GM23338 (cell line): ENCODE measurements at regions not wholly inside any gene's neighbourhood (a gene's known extent, or its start where the extent isn't known, plus 50 kb on each side); places are given as distances from the start of the nearest gene placed in this dataset.

Source experiments
- ATAC-seq: fragments of 200-7000 bp; cut with Tn5 transposase; 3 replicates; pipeline ENCODE4 v1.9.1; 2020
- DNase-seq: peaks from one replicate; pipeline ENCODE4 v3.0.0-alpha.2; 2015; ENCODE audit warnings: low spot score
- H2AFZ ChIP-seq: fragments of 200-600 bp; sonication (generic); 2 replicates; pipeline ENCODE4 v1.8.0; 2016; ENCODE audit warnings: antibody characterized with exemption, mild to moderate bottlenecking, moderate library complexity
- H3F3A ChIP-seq: fragments of 200-600 bp; sonication (generic); replicated peaks from 2 replicates; pipeline ENCODE4 v1.8.0; 2017; ENCODE audit warnings: antibody characterized with exemption, mixed run types, low read depth
- H3K27ac ChIP-seq: fragments of 200-600 bp; sonication (generic); 2 replicates; pipeline ENCODE4 v1.6.1; 2016; ENCODE audit warnings: low read depth
- H3K27me3 ChIP-seq: fragments of 200-600 bp; sonication (generic); 2 replicates; pipeline ENCODE4 v1.8.0; 2016; ENCODE audit warnings: mild to moderate bottlenecking, mixed run types, moderate library complexity; ENCODE audit not compliant: insufficient read depth
- H3K36me3 ChIP-seq: fragments of 200-600 bp; sonication (generic); 2 replicates; pipeline ENCODE4 v1.8.0; 2016; ENCODE audit warnings: mild to moderate bottlenecking; ENCODE audit not compliant: insufficient read depth
- H3K4me1 ChIP-seq: fragments of 200-600 bp; sonication (generic); 2 replicates; pipeline ENCODE4 v1.8.0; 2016; ENCODE audit warnings: mild to moderate bottlenecking, moderate library complexity; ENCODE audit not compliant: insufficient read depth
- H3K4me2 ChIP-seq: fragments of 200-600 bp; sonication (generic); 2 replicates; pipeline ENCODE4 v1.7.1; 2017; ENCODE audit warnings: mixed run types
- H3K4me3 ChIP-seq: fragments of 200-600 bp; sonication (generic); 2 replicates; pipeline ENCODE4 v1.6.1; 2016; ENCODE audit warnings: mixed run types
- H3K79me2 ChIP-seq: fragments of 200-600 bp; sonication (generic); replicated peaks from 2 replicates; pipeline ENCODE4 v1.8.0; 2017; ENCODE audit warnings: mild to moderate bottlenecking; ENCODE audit not compliant: insufficient read depth
- H3K9me2 ChIP-seq: fragments of 200-600 bp; sonication (generic); 2 replicates; pipeline ENCODE4 v1.8.0; 2017; ENCODE audit not compliant: insufficient read depth
- H4K20me1 ChIP-seq: fragments of 200-600 bp; sonication (generic); replicated peaks from 2 replicates; pipeline ENCODE4 v1.8.0; 2017; ENCODE audit warnings: mild to moderate bottlenecking; ENCODE audit not compliant: insufficient read depth
- H3K27ac Mint-ChIP-seq: 2 replicates; pipeline ENCODE4 v1.8.0; 2020; ENCODE audit warnings: inconsistent platforms, mild to moderate bottlenecking, moderate library complexity, mixed read lengths
- H3K27me3 Mint-ChIP-seq: 3 replicates; pipeline ENCODE4 v1.8.0; 2022; ENCODE audit warnings: low read depth, mild to moderate bottlenecking, moderate library complexity, mixed read lengths, inconsistent platforms; ENCODE audit not compliant: insufficient read depth, poor library complexity
- H3K36me3 Mint-ChIP-seq: 3 replicates; pipeline ENCODE4 v1.8.0; 2021; ENCODE audit warnings: low read depth, mild to moderate bottlenecking, inconsistent platforms, moderate library complexity, mixed read lengths
- H3K4me1 Mint-ChIP-seq: 3 replicates; pipeline ENCODE4 v1.8.0; 2020; ENCODE audit warnings: mild to moderate bottlenecking, inconsistent platforms, mixed read lengths
- H3K4me3 Mint-ChIP-seq: 3 replicates; pipeline ENCODE4 v1.8.0; 2021; ENCODE audit warnings: moderate library complexity, mild to moderate bottlenecking, inconsistent platforms, mixed read lengths
- H3K9me3 Mint-ChIP-seq: 3 replicates; pipeline ENCODE4 v1.8.0; 2020; ENCODE audit warnings: moderate library complexity, mild to moderate bottlenecking, inconsistent platforms, mixed read lengths
- EZH2 ChIP-seq: fragments of 200-600 bp; sonication (generic); IDR thresholded peaks from one replicate; pipeline ENCODE4 v1.8.0; 2017; ENCODE audit warnings: antibody characterized with exemption, mild to moderate bottlenecking, low read depth; ENCODE audit not compliant: unreplicated experiment
- EZH2phosphoT487 ChIP-seq: fragments of 200-600 bp; sonication (generic); IDR thresholded peaks from one replicate; pipeline ENCODE4 v1.8.1; 2018; ENCODE audit warnings: antibody characterized with exemption; ENCODE audit not compliant: unreplicated experiment
- JUNB ChIP-seq: IDR thresholded peaks from one replicate; pipeline ENCODE4 v1.6.1; 2016; ENCODE audit warnings: antibody characterized with exemption; ENCODE audit not compliant: unreplicated experiment
- NANOG ChIP-seq: IDR thresholded peaks from 2 replicates; pipeline ENCODE4 v1.6.1; 2016; ENCODE audit warnings: antibody characterized with exemption, borderline replicate concordance
- POLR2AphosphoS5 ChIP-seq: IDR thresholded peaks from 2 replicates; pipeline ENCODE4 v1.6.1; 2016; ENCODE audit warnings: antibody characterized with exemption, low read depth
- STAT1 ChIP-seq: IDR thresholded peaks from one replicate; pipeline ENCODE4 v1.6.1; 2016; ENCODE audit warnings: antibody characterized with exemption; ENCODE audit not compliant: unreplicated experiment
- ZNF114 ChIP-seq: fragments of 250-450 bp; sonication (Bioruptor Pico); IDR thresholded peaks from 2 replicates; pipeline ENCODE4 v1.5.0; 2020; ENCODE audit warnings: mild to moderate bottlenecking, moderate library complexity
- ZNF331 ChIP-seq: fragments of 250-450 bp; sonication (Bioruptor Pico); IDR thresholded peaks from 2 replicates; pipeline ENCODE4 v1.5.0; 2020; ENCODE audit warnings: low read depth, mild to moderate bottlenecking, moderate library complexity
- ZNF462 ChIP-seq: fragments of 250-450 bp; sonication (Bioruptor Pico); IDR thresholded peaks from 2 replicates; pipeline ENCODE4 v1.5.0; 2020; ENCODE audit warnings: mild to moderate bottlenecking, moderate library complexity
- TF ChIP-seq, protein P1 (sequence below): IDR thresholded peaks from 2 replicates; pipeline ENCODE4 v1.6.1; 2016; ENCODE audit warnings: antibody characterized with exemption

GRCh38 chr1:30095051-30095450, 628.3 kb downstream of the MATN1 start:
- H3K4me2 ChIP-seq, result no peak overlapping the region
- Mint-ChIP-seq H3K4me1 (no peaks in the 10 kb centered on the region; the same call in 2 of the 3 replicates), H3K36me3 (peaks cover 23% of the 10 kb centered on the region), H3K4me3 (no peak overlapping the region), H3K27ac (no peak overlapping the region), H3K27me3 (peaks cover 6% of the 10 kb centered on the region), H3K9me3 (peaks cover 38% of the 10 kb centered on the region)
- no peaks in the 10 kb centered on the region for H3K4me1 ChIP-seq
- no peak overlapping the region for H3K4me3 ChIP-seq
- no peak for TF ChIP-seq EZH2phosphoT487
- no peak for TF ChIP-seq ZNF331 (CRISPR knock-in tag)
- TF ChIP-seq STAT1, result no peak
- TF ChIP-seq ZNF462 (CRISPR knock-in tag), result no peak
- no peak for TF ChIP-seq POLR2AphosphoS5
- TF ChIP-seq, protein P1, sequence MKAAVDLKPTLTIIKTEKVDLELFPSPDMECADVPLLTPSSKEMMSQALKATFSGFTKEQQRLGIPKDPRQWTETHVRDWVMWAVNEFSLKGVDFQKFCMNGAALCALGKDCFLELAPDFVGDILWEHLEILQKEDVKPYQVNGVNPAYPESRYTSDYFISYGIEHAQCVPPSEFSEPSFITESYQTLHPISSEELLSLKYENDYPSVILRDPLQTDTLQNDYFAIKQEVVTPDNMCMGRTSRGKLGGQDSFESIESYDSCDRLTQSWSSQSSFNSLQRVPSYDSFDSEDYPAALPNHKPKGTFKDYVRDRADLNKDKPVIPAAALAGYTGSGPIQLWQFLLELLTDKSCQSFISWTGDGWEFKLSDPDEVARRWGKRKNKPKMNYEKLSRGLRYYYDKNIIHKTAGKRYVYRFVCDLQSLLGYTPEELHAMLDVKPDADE, result no peak
- no peak for TF ChIP-seq JUNB
- TF ChIP-seq EZH2, result no peak
- no peak for TF ChIP-seq NANOG
- TF ChIP-seq ZNF114 (CRISPR knock-in tag), result no peak
- H3K9me2 ChIP-seq, result no peaks in the 10 kb centered on the region
- no peak overlapping the region for H3K27ac ChIP-seq
- DNase-seq (no peak), ATAC-seq (no peak)
- H2AFZ ChIP-seq, result no peak overlapping the region
- H4K20me1 ChIP-seq, result no peaks in the 10 kb centered on the region
- no peaks in the 10 kb centered on the region for H3K27me3 ChIP-seq
- no peaks in the 10 kb centered on the region for H3F3A ChIP-seq
- H3K79me2 ChIP-seq, result no peaks in the 10 kb centered on the region
- no peaks in the 10 kb centered on the region for H3K36me3 ChIP-seq
